Stomach (tissue), 8 donors: ENCODE measurements at regions not wholly inside any gene's neighbourhood (a gene's known extent, or its start where the extent isn't known, plus 50 kb on each side); places are given as distances from the start of the nearest gene placed in this dataset.

Experiments
- DNase-seq, 2 donors: peaks; one replicate each; pipeline versions ENCODE4 v3.0.0 to v3.0.0-alpha.2; 2013 to 2019
- H3K27ac ChIP-seq, 5 donors: fragments of 200-600 bp in 4 of 5; sonication (generic) in 4 of 5; one replicate each; pipeline ENCODE4 v1.5.1; 2013 to 2019; ENCODE audit warnings: mild to moderate bottlenecking in 1 of 5, moderate library complexity in 1 of 5
- H3K27me3 ChIP-seq, 3 donors: fragments of 200-600 bp; sonication (generic); one replicate each; pipeline ENCODE4 v1.5.1; 2017 to 2019; ENCODE audit warnings: mixed run types in 1 of 3
- H3K36me3 ChIP-seq, 4 donors: fragments of 200-600 bp; sonication (generic); 1 replicate in 3 of 4; 2 replicates in 1 of 4; pipeline ENCODE4 v1.5.1; 2016 to 2019
- H3K4me1 ChIP-seq, 4 donors: fragments of 200-600 bp; sonication (generic); one replicate each; pipeline ENCODE4 v1.5.1; 2016 to 2019
- H3K4me3 ChIP-seq, 4 donors: fragments of 200-600 bp; sonication (generic) in 3 of 4; one replicate each; pipeline ENCODE4 v1.5.1; 2016 to 2019; ENCODE audit warnings: mild to moderate bottlenecking in 1 of 4
- H3K9me3 ChIP-seq, 4 donors: fragments of 200-600 bp; sonication (generic); one replicate each; pipeline ENCODE4 v1.5.1; 2016 to 2019
- EP300 ChIP-seq: sonication (generic); formaldehyde crosslinking; IDR thresholded peaks from one replicate; pipeline ENCODE4 v1.6.1; 2017; ENCODE audit warnings: antibody characterized with exemption
- POLR2A ChIP-seq, 4 donors: fragments of 450-650 bp; IDR thresholded peaks; one replicate each; pipeline ENCODE4 v1.6.1; 2016; ENCODE audit warnings: antibody characterized with exemption in 4 of 4, control low read depth in 2 of 4, mild to moderate bottlenecking in 1 of 4, moderate library complexity in 1 of 4
- POLR2AphosphoS5 ChIP-seq, 3 donors: sonication (generic); formaldehyde crosslinking; IDR thresholded peaks; one replicate each; pipeline ENCODE4 v1.6.1; 2016; ENCODE audit warnings: antibody characterized with exemption in 3 of 3
- WGBS, 5 donors: extraction: QIAGEN DNeasy Blood & Tissue Kit in 3 of 5; methylation state at CpG; one replicate each; pipeline versions ENCODE4 v1.1.5 to v1.1.7; 2013 to 2018; 5-methylcytosine and 5-hydroxymethylcytosine counted together
- intact Hi-C: fragments of 100-400 bp; cut with DNase I; formaldehyde crosslinking; loops from one replicate; pipeline ENCODE4 v1.15.1; 2023; ENCODE audit warnings: low total_unique reads
- TF ChIP-seq, protein P1 (sequence below), 7 experiments: fragments of 450-650 bp in 4 of 7; fragments of 200-600 bp in 3 of 7; sonication (generic) in 3 of 7; IDR thresholded peaks; one replicate each; pipeline ENCODE4 v1.5.1; 2016 to 2019; ENCODE audit warnings: antibody characterized with exemption in 7 of 7, control low read depth in 2 of 7, mild to moderate bottlenecking in 1 of 7
- donor health status: healthy with polysubstance abuse.
- donor health status: Bipolar disorder and iron deficiency.
- donor health status: healthy.

DNA sequence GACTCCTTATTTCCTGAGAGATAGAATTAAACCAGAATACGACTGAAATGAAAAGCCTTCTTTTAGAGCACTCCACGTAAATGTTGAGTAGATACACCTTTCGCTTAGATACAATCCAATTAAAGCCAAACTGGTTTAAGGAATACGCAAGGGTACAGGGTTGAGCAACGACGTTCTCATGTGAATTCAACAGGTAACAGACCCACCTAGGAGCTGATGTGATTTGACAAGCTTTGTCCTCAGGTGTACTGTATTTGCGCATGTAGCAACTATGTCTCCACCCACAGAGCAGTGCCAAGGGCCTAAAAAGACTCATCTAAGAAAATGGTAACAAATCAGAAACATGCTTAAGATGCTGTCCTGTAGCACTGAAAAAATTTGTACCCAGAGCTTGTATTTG lies 139.6 kb downstream of the GATA3 start:
- Histone ChIP-seq H3K27me3 (peaks cover 0 to 2% (median 0%) of the 10 kb centered on the region in 3 donors), H3K9me3 (no peaks in the 10 kb centered on the region), H3K27ac (no peak overlapping the region), H3K4me1 (no peaks in the 10 kb centered on the region), H3K36me3 (no peaks in the 10 kb centered on the region), H3K4me3 (no peak overlapping the region)
- DNase-seq: no peak
- intact Hi-C loops: no loop called here
- WGBS, 5 donors: 78 to 87% (median 82%) methylated on average over 7 of the region's 7 CpGs
- TF ChIP-seq, protein P1, sequence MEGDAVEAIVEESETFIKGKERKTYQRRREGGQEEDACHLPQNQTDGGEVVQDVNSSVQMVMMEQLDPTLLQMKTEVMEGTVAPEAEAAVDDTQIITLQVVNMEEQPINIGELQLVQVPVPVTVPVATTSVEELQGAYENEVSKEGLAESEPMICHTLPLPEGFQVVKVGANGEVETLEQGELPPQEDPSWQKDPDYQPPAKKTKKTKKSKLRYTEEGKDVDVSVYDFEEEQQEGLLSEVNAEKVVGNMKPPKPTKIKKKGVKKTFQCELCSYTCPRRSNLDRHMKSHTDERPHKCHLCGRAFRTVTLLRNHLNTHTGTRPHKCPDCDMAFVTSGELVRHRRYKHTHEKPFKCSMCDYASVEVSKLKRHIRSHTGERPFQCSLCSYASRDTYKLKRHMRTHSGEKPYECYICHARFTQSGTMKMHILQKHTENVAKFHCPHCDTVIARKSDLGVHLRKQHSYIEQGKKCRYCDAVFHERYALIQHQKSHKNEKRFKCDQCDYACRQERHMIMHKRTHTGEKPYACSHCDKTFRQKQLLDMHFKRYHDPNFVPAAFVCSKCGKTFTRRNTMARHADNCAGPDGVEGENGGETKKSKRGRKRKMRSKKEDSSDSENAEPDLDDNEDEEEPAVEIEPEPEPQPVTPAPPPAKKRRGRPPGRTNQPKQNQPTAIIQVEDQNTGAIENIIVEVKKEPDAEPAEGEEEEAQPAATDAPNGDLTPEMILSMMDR (IDR thresholded peaks at IDR 0.05): no peak
- TF ChIP-seq EP300: no peak
- TF ChIP-seq POLR2A (IDR thresholded peaks at IDR 0.05): no peak

DNA sequence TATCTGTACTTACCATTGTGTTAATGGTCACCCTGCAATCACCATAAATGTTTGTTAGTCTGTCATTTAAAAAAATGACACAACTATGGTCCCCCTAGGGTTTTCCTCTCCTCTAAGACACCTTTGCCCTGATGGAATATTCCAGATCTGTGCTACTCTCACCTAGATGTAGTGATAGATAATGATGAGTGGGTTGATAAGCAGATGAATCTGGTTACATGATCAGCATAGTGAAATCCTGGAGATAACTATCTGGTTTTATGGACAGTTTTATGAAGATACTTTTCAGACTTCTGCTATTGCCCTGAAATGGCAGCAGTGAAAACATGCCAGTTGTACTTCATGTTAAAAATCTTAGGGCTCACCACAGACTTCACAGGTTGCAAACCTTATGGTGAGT lies 152.4 kb downstream of the GATA3 start:
- H3K27me3 ChIP-seq: no peaks in the 10 kb centered on the region
- no peak overlapping the region for H3K4me3 ChIP-seq
- intact Hi-C loops: no loop called here
- H3K9me3 ChIP-seq: no peaks in the 10 kb centered on the region
- H3K36me3 ChIP-seq: no peaks in the 10 kb centered on the region
- no peak overlapping the region for H3K27ac ChIP-seq
- no peaks in the 10 kb centered on the region for H3K4me1 ChIP-seq
- TF ChIP-seq POLR2A (IDR thresholded peaks at IDR 0.05) (no peak), POLR2AphosphoS5 (IDR thresholded peaks at IDR 0.05) (no peak), EP300 (no peak)
- TF ChIP-seq, protein P1 (IDR thresholded peaks at IDR 0.05): no peak
- DNase-seq: no peak

DNA sequence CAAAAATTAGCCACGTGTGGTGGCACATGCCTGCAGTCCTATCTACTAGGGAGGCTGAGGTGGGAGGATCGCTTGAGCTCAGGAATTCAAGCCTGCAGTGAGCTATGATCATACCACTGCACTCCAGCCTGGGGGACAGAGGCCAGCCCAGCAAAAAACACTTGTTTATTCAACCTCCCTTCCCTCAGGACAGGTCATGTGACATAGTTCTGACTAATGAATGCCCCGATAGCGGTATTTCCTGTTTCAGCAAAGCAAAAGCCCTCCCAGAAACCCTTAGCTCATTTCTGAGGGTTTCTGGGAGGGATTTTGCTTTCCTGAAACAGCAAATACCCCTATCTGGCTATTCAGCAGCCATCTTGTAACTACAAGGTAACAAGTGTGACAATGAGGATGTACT lies 157.1 kb downstream of the GATA3 start:
- Histone ChIP-seq H3K4me1 (peaks cover 0 to 5% (median 0%) of the 10 kb centered on the region in 4 donors), H3K4me3 (no peak overlapping the region), H3K36me3 (no peaks in the 10 kb centered on the region), H3K27me3 (no peaks in the 10 kb centered on the region), H3K27ac (no peak overlapping the region), H3K9me3 (no peaks in the 10 kb centered on the region)
- DNase-seq: no peak
- TF ChIP-seq POLR2A (IDR thresholded peaks at IDR 0.05): no peak
- no peak for TF ChIP-seq POLR2AphosphoS5 (IDR thresholded peaks at IDR 0.05)
- no peak for TF ChIP-seq EP300
- TF ChIP-seq, protein P1 (IDR thresholded peaks at IDR 0.05): no peak
- WGBS, 5 donors: 75 to 90% (median 85%) methylated on average over 4 of the region's 4 CpGs
- intact Hi-C loops: no loop called here

- DNase-seq: no peak
- Histone ChIP-seq H3K4me1 (peaks cover 0 to 5% (median 0%) of the 10 kb centered on the region in 4 donors), H3K4me3 (no peak overlapping the region), H3K27me3 (no peaks in the 10 kb centered on the region), H3K27ac (no peak overlapping the region), H3K9me3 (no peaks in the 10 kb centered on the region), H3K36me3 (no peaks in the 10 kb centered on the region)
- TF ChIP-seq POLR2AphosphoS5 (IDR thresholded peaks at IDR 0.05): no peak
- TF ChIP-seq, protein P1 (IDR thresholded peaks at IDR 0.05): no peak
- no peak for TF ChIP-seq EP300
- TF ChIP-seq POLR2A (IDR thresholded peaks at IDR 0.05): no peak
- 74 to 89% (median 82%) methylated on average over 2 of the region's 2 CpGs for WGBS, 5 donors
- intact Hi-C loops: no loop called here
These were observed 159.2 kb downstream of the GATA3 start for GRCh38 chr10:8213735-8214134.
